DOHH2 (cell line): ENCODE measurements at regions not wholly inside any gene's neighbourhood (a gene's known extent, or its start where the extent isn't known, plus 50 kb on each side); places are given as distances from the start of the nearest gene placed in this dataset.

Source experiments
- H3F3A ChIP-seq: fragments of 200-600 bp; sonication (generic), shearing (Covaris generic); 2 replicates; pipeline ENCODE4 v1.6.0; 2016; ENCODE audit warnings: antibody characterized with exemption, mild to moderate bottlenecking; ENCODE audit not compliant: control insufficient read depth, insufficient read depth
- H3K27ac ChIP-seq: fragments of 200-600 bp; sonication (generic); 2 replicates; pipeline ENCODE4 v1.5.1; 2014; ENCODE audit warnings: low read depth, mild to moderate bottlenecking, low read length, moderate library complexity
- H3K27me3 ChIP-seq: fragments of 200-600 bp; sonication (generic); 2 replicates; pipeline ENCODE4 v1.6.1; 2014; ENCODE audit warnings: mild to moderate bottlenecking, low read length, mixed read lengths; ENCODE audit not compliant: control insufficient read depth
- H3K36me3 ChIP-seq: fragments of 200-600 bp; sonication (generic); 2 replicates; pipeline ENCODE4 v1.6.1; 2014; ENCODE audit warnings: mild to moderate bottlenecking, low read length, moderate library complexity, mixed read lengths; ENCODE audit not compliant: control insufficient read depth
- H3K4me1 ChIP-seq: fragments of 200-600 bp; sonication (generic); 2 replicates; pipeline ENCODE4 v1.6.1; 2014; ENCODE audit warnings: mild to moderate bottlenecking, low read length, mixed read lengths; ENCODE audit not compliant: control insufficient read depth
- H3K4me2 ChIP-seq: fragments of 200-600 bp; sonication (generic); 2 replicates; pipeline ENCODE4 v1.6.0; 2014; ENCODE audit warnings: mild to moderate bottlenecking, low read length, moderate library complexity
- H3K4me3 ChIP-seq: fragments of 200-600 bp; sonication (generic); 2 replicates; pipeline ENCODE4 v1.5.1; 2014; ENCODE audit warnings: mild to moderate bottlenecking, low read length, mixed read lengths
- H3K79me2 ChIP-seq: fragments of 200-600 bp; sonication (generic); 2 replicates; pipeline ENCODE4 v1.6.1; 2014; ENCODE audit warnings: mild to moderate bottlenecking, low read length, mixed read lengths; ENCODE audit not compliant: control insufficient read depth
- H3K9me2 ChIP-seq: fragments of 200-600 bp; sonication (generic); replicated peaks from 2 replicates; pipeline ENCODE4 v1.6.1; 2014; ENCODE audit warnings: mild to moderate bottlenecking, low read length, mixed read lengths; ENCODE audit not compliant: control insufficient read depth
- H3K9me3 ChIP-seq: fragments of 200-600 bp; sonication (generic); 2 replicates; pipeline ENCODE4 v1.6.1; 2014; ENCODE audit warnings: antibody characterized with exemption, low read length, mixed read lengths; ENCODE audit not compliant: control insufficient read depth, insufficient read depth
- H4K20me1 ChIP-seq: fragments of 200-600 bp; sonication (generic); 2 replicates; pipeline ENCODE4 v1.6.0; 2014; ENCODE audit warnings: low read depth, mild to moderate bottlenecking, antibody characterized with exemption, low read length, moderate library complexity; ENCODE audit not compliant: control insufficient read depth, insufficient read depth
- CTCF ChIP-seq: fragments of 200-600 bp; sonication (generic); IDR thresholded peaks from one replicate; pipeline ENCODE4 v1.5.1; 2014; ENCODE audit warnings: antibody characterized with exemption, mild to moderate bottlenecking, low read depth, low read length; ENCODE audit not compliant: poor library complexity, severe bottlenecking
- EZH2phosphoT487 ChIP-seq: fragments of 200-600 bp; sonication (generic); IDR thresholded peaks from 2 replicates; pipeline ENCODE4 v1.6.1; 2017; ENCODE audit warnings: borderline replicate concordance, mild to moderate bottlenecking, antibody characterized with exemption, low read length, moderate library complexity, mixed read lengths

- Histone ChIP-seq H3K9me3 (no peaks in the 10 kb centered on the region), H3K4me1 (no peaks in the 10 kb centered on the region), H4K20me1 (no peaks in the 10 kb centered on the region), H3K9me2 (no peaks in the 10 kb centered on the region), H3K4me3 (no peak overlapping the region), H3K36me3 (no peaks in the 10 kb centered on the region), H3F3A (no peaks in the 10 kb centered on the region), H3K27ac (no peak overlapping the region), H3K79me2 (no peaks in the 10 kb centered on the region), H3K27me3 (no peaks in the 10 kb centered on the region), H3K4me2 (no peak overlapping the region)
- TF ChIP-seq CTCF (no peak), EZH2phosphoT487 (no peak)
These were observed 1996.9 kb downstream of the LRRC4C start for GRCh38 chr11:39462506-39462905.

GRCh38 chr11:39461066-39461465, 1998.4 kb downstream of the LRRC4C start:
- H3K27me3 ChIP-seq: no peaks in the 10 kb centered on the region

GRCh38 chr11:39459606-39460005, 1999.8 kb downstream of the LRRC4C start:
- no peaks in the 10 kb centered on the region for H3K79me2 ChIP-seq
- no peaks in the 10 kb centered on the region for H4K20me1 ChIP-seq
- no peaks in the 10 kb centered on the region for H3K4me1 ChIP-seq
- H3K27me3 ChIP-seq: no peaks in the 10 kb centered on the region
- no peak overlapping the region for H3K4me3 ChIP-seq
- H3K9me2 ChIP-seq: no peaks in the 10 kb centered on the region
- TF ChIP-seq CTCF: no peak
- no peak for TF ChIP-seq EZH2phosphoT487
- H3K27ac ChIP-seq: no peak overlapping the region
- H3K4me2 ChIP-seq: no peak overlapping the region
- H3K9me3 ChIP-seq: no peaks in the 10 kb centered on the region
- H3F3A ChIP-seq: no peaks in the 10 kb centered on the region
- no peaks in the 10 kb centered on the region for H3K36me3 ChIP-seq

More at GRCh38 chr11:39461066-39461465, 1998.4 kb downstream of the LRRC4C start:
- Histone ChIP-seq H3K9me3 (no peaks in the 10 kb centered on the region), H3K79me2 (no peaks in the 10 kb centered on the region), H3K36me3 (no peaks in the 10 kb centered on the region), H4K20me1 (no peaks in the 10 kb centered on the region), H3K4me1 (no peaks in the 10 kb centered on the region), H3K9me2 (no peaks in the 10 kb centered on the region), H3F3A (no peaks in the 10 kb centered on the region), H3K4me2 (no peak overlapping the region), H3K4me3 (no peak overlapping the region), H3K27ac (no peak overlapping the region)
- TF ChIP-seq CTCF (no peak), EZH2phosphoT487 (no peak)

GRCh38 chr11:39458481-39458880, 2001.0 kb downstream of the LRRC4C start:
- Histone ChIP-seq H3K9me2 (no peaks in the 10 kb centered on the region), H3K27ac (no peak overlapping the region), H3K4me2 (no peak overlapping the region), H4K20me1 (no peaks in the 10 kb centered on the region), H3K27me3 (no peaks in the 10 kb centered on the region), H3K4me1 (no peaks in the 10 kb centered on the region), H3K79me2 (no peaks in the 10 kb centered on the region), H3K9me3 (no peaks in the 10 kb centered on the region), H3K36me3 (no peaks in the 10 kb centered on the region), H3F3A (no peaks in the 10 kb centered on the region), H3K4me3 (no peak overlapping the region)
- TF ChIP-seq EZH2phosphoT487 (no peak), CTCF (no peak)
